Endothelial cell of umbilical vein (primary cell): ENCODE measurements at regions not wholly inside any gene's neighbourhood (a gene's known extent, or its start where the extent isn't known, plus 50 kb on each side); places are given as distances from the start of the nearest gene placed in this dataset.

Experiments used
- CTCF ChIP-seq, 2 donors: IDR thresholded peaks; 1 replicate in 1 of 2; 2 replicates in 1 of 2; pipeline ENCODE4 v1.5.1; 2011; ENCODE audit warnings: low read length in 2 of 2, mild to moderate bottlenecking in 2 of 2, moderate library complexity in 2 of 2, control low read depth in 1 of 2, inconsistent platforms in 1 of 2, low read depth in 1 of 2; ENCODE audit not compliant: insufficient read depth in 1 of 2; ENCODE audit errors: extremely low read depth in 1 of 2
- EZH2 ChIP-seq: IDR thresholded peaks from 2 replicates; pipeline ENCODE4 v1.6.1; 2012; ENCODE audit warnings: borderline replicate concordance, low read depth, mild to moderate bottlenecking, moderate library complexity, low read length, inconsistent platforms; ENCODE audit not compliant: severe bottlenecking
- FOS ChIP-seq: IDR thresholded peaks from 2 replicates; pipeline ENCODE4 v1.6.1; 2011; ENCODE audit warnings: mild to moderate bottlenecking, low read length, moderate library complexity, borderline replicate concordance; ENCODE audit not compliant: insufficient read depth
- JUN ChIP-seq: IDR thresholded peaks from 2 replicates; pipeline ENCODE4 v1.6.1; 2011; ENCODE audit warnings: borderline replicate concordance, low read depth; ENCODE audit not compliant: insufficient read length, insufficient read depth
- MAX ChIP-seq: IDR thresholded peaks from 2 replicates; pipeline ENCODE4 v1.6.1; 2011; ENCODE audit not compliant: insufficient read depth, insufficient read length
- MYC ChIP-seq: IDR thresholded peaks from one replicate; pipeline ENCODE4 v1.6.1; 2011; ENCODE audit warnings: mild to moderate bottlenecking, low read depth, low read length
- POLR2A ChIP-seq: IDR thresholded peaks from 2 replicates; pipeline ENCODE4 v1.6.1; 2012; ENCODE audit warnings: low read depth, mild to moderate bottlenecking, control low read depth, low read length
- POLR2AphosphoS5 ChIP-seq: IDR thresholded peaks from 2 replicates; pipeline ENCODE4 v1.6.1; 2012; ENCODE audit warnings: low read depth, mild to moderate bottlenecking, control low read depth, low read length, moderate library complexity; ENCODE audit not compliant: insufficient read depth

GRCh38 chr15:87667643-87668042 lies 588.9 kb downstream of the NTRK3 start:
- no peak for TF ChIP-seq CTCF (IDR thresholded peaks at IDR 0.05; ENCODE audit: extremely low read depth in 1 of 2, insufficient read depth in 1 of 2, low read depth in 1 of 2, low read length in 2 of 2)
- TF ChIP-seq POLR2AphosphoS5 = no peak
- TF ChIP-seq EZH2 = no peak
- TF ChIP-seq POLR2A = no peak
- TF ChIP-seq MAX = no peak
- no peak for TF ChIP-seq MYC
- TF ChIP-seq JUN = no peak
- no peak for TF ChIP-seq FOS
